ENCODE measurements at regions not wholly inside any gene's neighbourhood (a gene's known extent, or its start where the extent isn't known, plus 50 kb on each side); places are given as distances from the start of the nearest gene placed in this dataset.

DNA sequence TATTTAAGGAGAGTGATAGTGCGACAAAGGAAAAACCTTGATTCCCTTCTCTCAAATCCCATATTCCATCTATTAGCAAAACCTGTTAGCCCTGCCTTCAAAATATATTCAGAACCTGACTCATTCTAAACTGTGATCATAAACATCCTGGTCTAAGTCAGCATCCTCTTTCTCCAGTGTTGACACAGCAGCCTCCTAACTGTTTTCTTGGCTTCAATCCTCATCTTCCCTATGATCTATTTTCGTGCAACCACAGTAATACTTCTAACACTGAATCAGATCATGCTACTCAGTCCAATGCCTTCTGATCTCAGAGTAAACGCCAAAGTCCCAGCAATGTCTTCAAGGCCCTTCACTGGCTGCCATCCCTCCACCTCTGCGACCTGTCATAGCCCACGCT lies 785.1 kb downstream of the EDEM1 start:
- TF ChIP-seq, protein P1, sequence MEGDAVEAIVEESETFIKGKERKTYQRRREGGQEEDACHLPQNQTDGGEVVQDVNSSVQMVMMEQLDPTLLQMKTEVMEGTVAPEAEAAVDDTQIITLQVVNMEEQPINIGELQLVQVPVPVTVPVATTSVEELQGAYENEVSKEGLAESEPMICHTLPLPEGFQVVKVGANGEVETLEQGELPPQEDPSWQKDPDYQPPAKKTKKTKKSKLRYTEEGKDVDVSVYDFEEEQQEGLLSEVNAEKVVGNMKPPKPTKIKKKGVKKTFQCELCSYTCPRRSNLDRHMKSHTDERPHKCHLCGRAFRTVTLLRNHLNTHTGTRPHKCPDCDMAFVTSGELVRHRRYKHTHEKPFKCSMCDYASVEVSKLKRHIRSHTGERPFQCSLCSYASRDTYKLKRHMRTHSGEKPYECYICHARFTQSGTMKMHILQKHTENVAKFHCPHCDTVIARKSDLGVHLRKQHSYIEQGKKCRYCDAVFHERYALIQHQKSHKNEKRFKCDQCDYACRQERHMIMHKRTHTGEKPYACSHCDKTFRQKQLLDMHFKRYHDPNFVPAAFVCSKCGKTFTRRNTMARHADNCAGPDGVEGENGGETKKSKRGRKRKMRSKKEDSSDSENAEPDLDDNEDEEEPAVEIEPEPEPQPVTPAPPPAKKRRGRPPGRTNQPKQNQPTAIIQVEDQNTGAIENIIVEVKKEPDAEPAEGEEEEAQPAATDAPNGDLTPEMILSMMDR (IDR thresholded peaks at IDR 0.05), result no peak
- no peak for TF ChIP-seq POLR2AphosphoS5 (IDR thresholded peaks at IDR 0.05)
